ENCODE measurements at regions not wholly inside any gene's neighbourhood (a gene's known extent, or its start where the extent isn't known, plus 50 kb on each side); places are given as distances from the start of the nearest gene placed in this dataset.

- Mint-ChIP-seq H3K4me3 (ENCODE audit: low read depth, unreplicated experiment) (no peak overlapping the region), H3K9me3 (ENCODE audit: low read depth, unreplicated experiment) (no peaks in the 10 kb centered on the region), H3K36me3 (ENCODE audit: insufficient read depth, unreplicated experiment) (no peaks in the 10 kb centered on the region), H3K27me3 (ENCODE audit: unreplicated experiment) (no peaks in the 10 kb centered on the region), H3K27ac (ENCODE audit: unreplicated experiment) (no peak overlapping the region), H3K4me1 (ENCODE audit: low read depth, unreplicated experiment) (no peaks in the 10 kb centered on the region)
- intact Hi-C loops (cut with micrococcal nuclease; ENCODE audit: unreplicated experiment), result no loop called here
- no TSS peak for BruUV-seq (replicated peaks)
- TF ChIP-seq CTCF (IDR thresholded peaks at IDR 0.05; ENCODE audit: unreplicated experiment), result no peak
- CTCF ChIA-PET, result no interaction called here
- no peak for DNase-seq
These were observed 762.4 kb upstream of the FRG1 start for GRCh38 chr4:189178125-189178746.

GRCh38 chr4:189185810-189186432, 754.8 kb upstream of the FRG1 start:
- Mint-ChIP-seq H3K9me3 (ENCODE audit: low read depth, unreplicated experiment) (no peaks in the 10 kb centered on the region), H3K27ac (ENCODE audit: unreplicated experiment) (no peak overlapping the region), H3K4me1 (ENCODE audit: low read depth, unreplicated experiment) (no peaks in the 10 kb centered on the region), H3K4me3 (ENCODE audit: low read depth, unreplicated experiment) (no peak overlapping the region), H3K36me3 (ENCODE audit: insufficient read depth, unreplicated experiment) (no peaks in the 10 kb centered on the region), H3K27me3 (ENCODE audit: unreplicated experiment) (no peaks in the 10 kb centered on the region)
- CTCF ChIA-PET, result no interaction called here
- no peak for DNase-seq
- no TSS peak for BruUV-seq (replicated peaks)
- intact Hi-C loops (cut with micrococcal nuclease; ENCODE audit: unreplicated experiment), result no loop called here
- no peak for TF ChIP-seq CTCF (IDR thresholded peaks at IDR 0.05; ENCODE audit: unreplicated experiment)

GRCh38 chr4:189187531-189188052, 753.1 kb upstream of the FRG1 start:
- H3K27me3 Mint-ChIP-seq (ENCODE audit: unreplicated experiment), result no peaks in the 10 kb centered on the region
- no peak overlapping the region for H3K4me3 Mint-ChIP-seq (ENCODE audit: low read depth, unreplicated experiment)
- no peak overlapping the region for H3K27ac Mint-ChIP-seq (ENCODE audit: unreplicated experiment)
- no TSS peak for BruUV-seq (replicated peaks)
- CTCF ChIA-PET, result no interaction called here
- no peak for DNase-seq
- H3K36me3 Mint-ChIP-seq (ENCODE audit: insufficient read depth, unreplicated experiment), result no peaks in the 10 kb centered on the region
- no peaks in the 10 kb centered on the region for H3K4me1 Mint-ChIP-seq (ENCODE audit: low read depth, unreplicated experiment)
- H3K9me3 Mint-ChIP-seq (ENCODE audit: low read depth, unreplicated experiment), result peaks cover 11% of the 10 kb centered on the region
- intact Hi-C loops (cut with micrococcal nuclease; ENCODE audit: unreplicated experiment), result no loop called here
- TF ChIP-seq CTCF (IDR thresholded peaks at IDR 0.05; ENCODE audit: unreplicated experiment), result no peak

- peaks cover 11% of the 10 kb centered on the region for H3K4me1 Mint-ChIP-seq (ENCODE audit: low read depth, unreplicated experiment)
- no TSS peak for BruUV-seq (replicated peaks)
- no peak for TF ChIP-seq CTCF (IDR thresholded peaks at IDR 0.05; ENCODE audit: unreplicated experiment)
- no peak overlapping the region for H3K4me3 Mint-ChIP-seq (ENCODE audit: low read depth, unreplicated experiment)
- no peak for DNase-seq
- H3K36me3 Mint-ChIP-seq (ENCODE audit: insufficient read depth, unreplicated experiment), result no peaks in the 10 kb centered on the region
- H3K27ac Mint-ChIP-seq (ENCODE audit: unreplicated experiment), result no peak overlapping the region
- CTCF ChIA-PET, result no interaction called here
- no peaks in the 10 kb centered on the region for H3K27me3 Mint-ChIP-seq (ENCODE audit: unreplicated experiment)
- intact Hi-C loops (cut with micrococcal nuclease; ENCODE audit: unreplicated experiment), result no loop called here
- peaks cover 2% of the 10 kb centered on the region for H3K9me3 Mint-ChIP-seq (ENCODE audit: low read depth, unreplicated experiment)
These were observed 742.0 kb upstream of the FRG1 start for GRCh38 chr4:189198624-189199023.
